Colonic mucosa (tissue), 4 donors: ENCODE measurements at regions not wholly inside any gene's neighbourhood (a gene's known extent, or its start where the extent isn't known, plus 50 kb on each side); places are given as distances from the start of the nearest gene placed in this dataset.

ENCODE experiments used
- DNase-seq: peaks from one replicate; pipeline ENCODE4 v3.0.0-alpha.2; 2020
- H3K27ac ChIP-seq: fragments of 200-600 bp; one replicate; pipeline ENCODE4 v1.8.0; 2021
- H3K27me3 ChIP-seq: fragments of 200-600 bp; one replicate; pipeline ENCODE4 v1.8.0; 2021
- H3K36me3 ChIP-seq: fragments of 200-600 bp; one replicate; pipeline ENCODE4 v1.8.0; 2021
- H3K4me1 ChIP-seq: fragments of 200-600 bp; one replicate; pipeline ENCODE4 v1.8.0; 2021; ENCODE audit warnings: mild to moderate bottlenecking
- H3K4me3 ChIP-seq: fragments of 200-600 bp; one replicate; pipeline ENCODE4 v1.8.0; 2021
- H3K9ac ChIP-seq, 2 donors: one replicate each; pipeline ENCODE4 v1.7.0; 2013; ENCODE audit warnings: control low read depth in 2 of 2, low read depth in 2 of 2, low read length in 2 of 2
- H3K9me3 ChIP-seq: fragments of 200-600 bp; one replicate; pipeline ENCODE4 v1.8.0; 2021
- intact Hi-C: fragments of 100-400 bp; cut with DNase I; formaldehyde crosslinking; loops from one replicate; pipeline ENCODE4 v1.14.1; 2022
- TF ChIP-seq, protein P1 (sequence below): fragments of 200-600 bp; IDR thresholded peaks from one replicate; pipeline ENCODE4 v1.8.0; 2022; ENCODE audit warnings: antibody characterized with exemption, mild to moderate bottlenecking
- donor health status: healthy.
- donor health status: DM: no; HTN: no; CAD: no.
- donor health status: DM: no; HTN: no; CAD: no.

DNA sequence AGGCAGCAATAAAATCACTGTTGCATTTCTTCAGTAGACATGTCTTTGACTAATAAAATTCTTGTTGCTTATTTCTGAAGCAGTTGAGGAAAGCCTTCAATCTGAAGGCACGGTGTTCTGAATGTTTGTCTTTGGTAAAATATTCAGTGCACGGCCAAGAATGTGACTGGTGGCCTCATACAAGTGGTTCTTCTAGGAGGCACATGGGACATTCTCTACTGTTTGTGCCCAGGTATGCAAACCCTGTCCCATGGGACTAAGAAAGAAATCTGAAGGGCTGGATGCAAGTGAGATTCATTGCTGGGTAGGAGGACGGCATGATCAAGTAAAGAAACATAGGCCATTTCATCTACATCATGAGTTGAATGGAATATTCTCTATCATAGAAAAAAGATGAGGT is 250.6 kb upstream of the NR2F2 start:
- DNase-seq = no peak
- Histone ChIP-seq H3K9me3 (no peaks in the 10 kb centered on the region), H3K4me1 (no peaks in the 10 kb centered on the region), H3K4me3 (no peak overlapping the region), H3K27ac (no peak overlapping the region), H3K36me3 (no peaks in the 10 kb centered on the region), H3K27me3 (no peaks in the 10 kb centered on the region), H3K9ac (no peak overlapping the region)
- TF ChIP-seq, protein P1, sequence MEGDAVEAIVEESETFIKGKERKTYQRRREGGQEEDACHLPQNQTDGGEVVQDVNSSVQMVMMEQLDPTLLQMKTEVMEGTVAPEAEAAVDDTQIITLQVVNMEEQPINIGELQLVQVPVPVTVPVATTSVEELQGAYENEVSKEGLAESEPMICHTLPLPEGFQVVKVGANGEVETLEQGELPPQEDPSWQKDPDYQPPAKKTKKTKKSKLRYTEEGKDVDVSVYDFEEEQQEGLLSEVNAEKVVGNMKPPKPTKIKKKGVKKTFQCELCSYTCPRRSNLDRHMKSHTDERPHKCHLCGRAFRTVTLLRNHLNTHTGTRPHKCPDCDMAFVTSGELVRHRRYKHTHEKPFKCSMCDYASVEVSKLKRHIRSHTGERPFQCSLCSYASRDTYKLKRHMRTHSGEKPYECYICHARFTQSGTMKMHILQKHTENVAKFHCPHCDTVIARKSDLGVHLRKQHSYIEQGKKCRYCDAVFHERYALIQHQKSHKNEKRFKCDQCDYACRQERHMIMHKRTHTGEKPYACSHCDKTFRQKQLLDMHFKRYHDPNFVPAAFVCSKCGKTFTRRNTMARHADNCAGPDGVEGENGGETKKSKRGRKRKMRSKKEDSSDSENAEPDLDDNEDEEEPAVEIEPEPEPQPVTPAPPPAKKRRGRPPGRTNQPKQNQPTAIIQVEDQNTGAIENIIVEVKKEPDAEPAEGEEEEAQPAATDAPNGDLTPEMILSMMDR = no peak
- intact Hi-C loops = no loop called here

DNA sequence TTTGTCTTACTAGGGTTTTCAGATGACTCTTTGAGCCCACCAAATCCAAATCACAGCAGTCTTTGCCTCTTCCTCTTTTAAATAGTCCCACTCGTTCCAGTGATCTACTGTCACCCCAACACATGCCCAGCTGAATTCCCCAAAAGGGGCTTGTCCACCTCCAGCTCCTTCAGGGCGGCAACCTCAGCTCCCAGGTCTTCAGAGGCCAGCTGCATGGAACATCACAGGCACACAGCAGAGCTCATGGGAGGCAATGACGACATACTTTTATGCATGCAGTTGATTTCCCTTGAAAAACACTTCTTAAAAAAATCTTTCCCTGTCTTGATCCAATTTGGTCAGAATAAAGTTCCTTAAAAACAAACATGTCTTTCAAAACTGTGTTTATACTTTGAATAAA is 244.3 kb upstream of the NR2F2 start:
- Histone ChIP-seq H3K36me3 (no peaks in the 10 kb centered on the region), H3K9me3 (no peaks in the 10 kb centered on the region), H3K4me1 (no peaks in the 10 kb centered on the region), H3K9ac (no peak overlapping the region), H3K27ac (no peak overlapping the region), H3K27me3 (no peaks in the 10 kb centered on the region), H3K4me3 (no peak overlapping the region)
- intact Hi-C loops = no loop called here
- no peak for DNase-seq
- TF ChIP-seq, protein P1 = no peak

DNA sequence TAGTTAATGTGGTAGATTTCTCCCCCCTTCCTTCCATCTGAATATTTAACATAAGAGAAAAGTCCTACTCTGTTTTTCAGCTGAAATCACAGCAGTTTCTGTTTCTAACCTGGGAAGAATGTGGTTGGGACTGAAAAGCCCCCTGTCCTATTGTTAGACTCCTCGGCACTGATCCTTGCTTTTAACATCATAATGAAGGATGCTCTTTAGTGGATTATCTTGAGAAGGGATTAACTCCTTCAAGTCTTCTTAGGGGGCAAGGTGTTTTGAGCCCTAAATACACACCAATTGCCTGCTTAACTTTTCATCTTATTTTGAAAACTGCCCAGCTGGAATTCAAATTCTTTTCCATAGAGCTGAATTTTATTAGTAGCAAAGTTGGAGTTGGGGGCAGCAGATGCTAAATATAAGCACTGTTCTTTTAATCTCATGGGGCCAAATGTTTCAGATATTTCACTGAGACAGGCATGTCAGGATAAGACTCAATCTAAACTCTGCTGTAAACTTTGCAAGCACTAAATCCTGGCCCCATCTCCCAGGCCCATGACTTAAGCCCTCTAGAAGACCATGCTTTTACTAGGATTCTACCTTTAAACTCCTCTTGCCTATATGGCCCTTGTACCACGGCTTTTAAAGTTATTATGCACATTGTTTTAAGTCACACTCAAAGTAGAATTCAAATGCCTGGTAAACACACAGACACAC is 243.2 kb upstream of the NR2F2 start:
- intact Hi-C loops = no loop called here
- TF ChIP-seq, protein P1 = no peak
- Histone ChIP-seq H3K9ac (no peak overlapping the region), H3K36me3 (no peaks in the 10 kb centered on the region), H3K4me3 (no peak overlapping the region), H3K27me3 (no peaks in the 10 kb centered on the region), H3K27ac (no peak overlapping the region), H3K4me1 (no peaks in the 10 kb centered on the region), H3K9me3 (no peaks in the 10 kb centered on the region)
- no peak for DNase-seq

DNA sequence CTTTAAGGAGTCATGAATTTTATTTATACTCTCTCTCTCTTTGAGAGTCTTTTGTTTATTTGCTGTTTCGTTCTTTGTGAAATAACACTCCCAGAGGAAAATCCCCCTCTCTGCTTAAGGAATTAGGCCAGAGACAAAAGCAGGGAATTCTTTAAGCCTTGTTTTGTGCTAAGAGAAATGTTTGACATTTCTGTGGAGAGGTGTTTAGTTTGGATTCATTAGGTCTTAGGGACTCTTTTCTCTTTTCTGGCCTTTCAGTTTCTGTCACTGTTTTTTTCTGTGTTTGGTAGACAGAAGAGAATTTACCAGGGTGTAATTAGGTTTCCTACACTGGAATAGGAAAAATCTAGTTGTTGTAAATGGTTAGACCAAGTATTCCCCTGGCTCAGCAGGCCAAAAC is 241.8 kb upstream of the NR2F2 start:
- intact Hi-C loops = no loop called here
- H3K9ac ChIP-seq = no peak overlapping the region
- H3K27ac ChIP-seq = no peak overlapping the region
- no peaks in the 10 kb centered on the region for H3K9me3 ChIP-seq
- H3K4me3 ChIP-seq = no peak overlapping the region
- TF ChIP-seq, protein P1 = no peak
- H3K27me3 ChIP-seq = no peaks in the 10 kb centered on the region
- DNase-seq = no peak
- H3K36me3 ChIP-seq = no peaks in the 10 kb centered on the region
- no peaks in the 10 kb centered on the region for H3K4me1 ChIP-seq

DNA sequence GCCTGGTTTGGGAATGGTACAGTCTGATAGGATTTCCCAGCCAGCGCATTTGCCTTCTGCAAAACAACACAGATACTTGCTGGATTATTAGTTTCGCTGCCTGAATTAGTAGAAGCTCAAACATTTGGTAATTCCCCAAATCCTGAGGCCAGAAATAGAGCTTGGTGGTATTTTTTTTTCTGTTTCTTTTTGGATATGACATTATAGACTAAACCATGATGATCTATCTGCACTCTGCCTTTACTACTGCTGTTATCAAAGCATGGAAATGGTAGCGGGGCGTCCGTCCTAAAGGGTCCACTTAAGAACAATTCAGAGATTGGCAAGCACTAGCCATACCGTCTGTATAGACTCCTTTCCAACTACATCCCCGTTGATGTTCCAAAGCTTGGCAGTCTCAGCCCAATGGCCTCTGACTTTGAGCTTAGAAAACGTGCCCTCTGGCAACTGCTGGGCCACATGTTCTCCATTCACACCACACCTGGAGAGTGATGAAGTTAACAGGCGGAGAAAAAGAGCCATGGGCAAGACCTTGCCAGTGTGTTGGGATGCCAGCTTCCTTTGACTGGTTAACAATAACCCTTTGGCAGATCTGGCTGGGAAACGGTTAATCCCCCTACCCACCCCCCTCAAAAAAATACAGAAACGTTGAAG is 241.0 kb upstream of the NR2F2 start:
- Histone ChIP-seq H3K27me3 (no peaks in the 10 kb centered on the region), H3K4me1 (no peaks in the 10 kb centered on the region), H3K4me3 (no peak overlapping the region), H3K27ac (no peak overlapping the region), H3K36me3 (no peaks in the 10 kb centered on the region), H3K9ac (no peak overlapping the region), H3K9me3 (no peaks in the 10 kb centered on the region)
- DNase-seq = no peak
- TF ChIP-seq, protein P1 = no peak
- intact Hi-C loops = no loop called here
